Chondrocyte (in vitro differentiated cells): ENCODE measurements at regions not wholly inside any gene's neighbourhood (a gene's known extent, or its start where the extent isn't known, plus 50 kb on each side); places are given as distances from the start of the nearest gene placed in this dataset.

Experiments
- DNase-seq: peaks from one replicate; pipeline ENCODE4 v3.0.0; 2021; ENCODE audit warnings: mixed read lengths, low spot score
- H3K27ac Mint-ChIP-seq: one replicate; pipeline ENCODE4 v1.8.0; 2021; ENCODE audit warnings: mild to moderate bottlenecking, moderate library complexity, mixed read lengths; ENCODE audit not compliant: unreplicated experiment
- H3K27me3 Mint-ChIP-seq: 2 replicates; pipeline ENCODE4 v1.8.0; 2021; ENCODE audit warnings: low read depth, mixed read lengths
- H3K36me3 Mint-ChIP-seq: 2 replicates; pipeline ENCODE4 v1.8.0; 2021; ENCODE audit warnings: low read depth, mixed read lengths
- H3K4me1 Mint-ChIP-seq: 2 replicates; pipeline ENCODE4 v1.8.0; 2021; ENCODE audit warnings: low read depth, mild to moderate bottlenecking, mixed read lengths
- H3K4me3 Mint-ChIP-seq: one replicate; pipeline ENCODE4 v1.8.0; 2021; ENCODE audit warnings: mild to moderate bottlenecking, moderate library complexity, mixed read lengths; ENCODE audit not compliant: unreplicated experiment
- H3K9me3 Mint-ChIP-seq: 2 replicates; pipeline ENCODE4 v1.8.0; 2021; ENCODE audit warnings: low read depth, mixed read lengths
- CTCF ChIP-seq: fragments of 200-600 bp; sonication (generic); IDR thresholded peaks from 2 replicates; pipeline ENCODE4 v1.5.0; 2021; ENCODE audit warnings: antibody characterized with exemption, mild to moderate bottlenecking, moderate library complexity

- no peak overlapping the region for H3K27ac Mint-ChIP-seq
These were observed 901.5 kb downstream of the TBC1D22A start for GRCh38 chr22:47663615-47664605.

GRCh38 chr22:47659467-47660223 is 897.2 kb downstream of the TBC1D22A start:
- no peaks in the 10 kb centered on the region for H3K27me3 Mint-ChIP-seq
- no peaks in the 10 kb centered on the region for H3K36me3 Mint-ChIP-seq
- H3K27ac Mint-ChIP-seq, result no peak overlapping the region
- H3K4me1 Mint-ChIP-seq, result no peaks in the 10 kb centered on the region
- no peak for DNase-seq
- H3K4me3 Mint-ChIP-seq, result no peak overlapping the region
- H3K9me3 Mint-ChIP-seq, result peaks cover 37% of the 10 kb centered on the region
- TF ChIP-seq CTCF, result no peak

More at GRCh38 chr22:47663615-47664605, 901.5 kb downstream of the TBC1D22A start:
- DNase-seq, result no peak
- Mint-ChIP-seq H3K9me3 (peaks cover 55% of the 10 kb centered on the region), H3K27me3 (no peaks in the 10 kb centered on the region), H3K36me3 (no peaks in the 10 kb centered on the region), H3K4me3 (no peak overlapping the region), H3K4me1 (no peaks in the 10 kb centered on the region)
- no peak for TF ChIP-seq CTCF

GRCh38 chr22:47658182-47658581 is 895.7 kb downstream of the TBC1D22A start:
- H3K4me1 Mint-ChIP-seq, result no peaks in the 10 kb centered on the region
- H3K36me3 Mint-ChIP-seq, result no peaks in the 10 kb centered on the region
- TF ChIP-seq CTCF, result no peak
- H3K9me3 Mint-ChIP-seq, result peaks cover 41% of the 10 kb centered on the region
- no peak for DNase-seq
- no peak overlapping the region for H3K4me3 Mint-ChIP-seq
- H3K27ac Mint-ChIP-seq, result no peak overlapping the region
- H3K27me3 Mint-ChIP-seq, result no peaks in the 10 kb centered on the region

GRCh38 chr22:47657224-47657623 is 894.8 kb downstream of the TBC1D22A start:
- no peaks in the 10 kb centered on the region for H3K36me3 Mint-ChIP-seq
- peaks cover 42% of the 10 kb centered on the region for H3K9me3 Mint-ChIP-seq

More at GRCh38 chr22:47657224-47657623, 894.8 kb downstream of the TBC1D22A start:
- no peak for TF ChIP-seq CTCF
- no peaks in the 10 kb centered on the region for H3K27me3 Mint-ChIP-seq
- DNase-seq, result no peak
- H3K4me1 Mint-ChIP-seq, result no peaks in the 10 kb centered on the region
- H3K4me3 Mint-ChIP-seq, result no peak overlapping the region
- H3K27ac Mint-ChIP-seq, result no peak overlapping the region
